SU-DHL-6 (cell line): ENCODE measurements at regions not wholly inside any gene's neighbourhood (a gene's known extent, or its start where the extent isn't known, plus 50 kb on each side); places are given as distances from the start of the nearest gene placed in this dataset.

Experiments
- H2AFZ ChIP-seq: fragments of 200-600 bp; sonication (generic); 2 replicates; pipeline ENCODE4 v1.6.1; 2014; ENCODE audit warnings: low read depth, mild to moderate bottlenecking, moderate library complexity, mixed read lengths, antibody characterized with exemption, low read length; ENCODE audit not compliant: severe bottlenecking
- H3F3A ChIP-seq: fragments of 200-600 bp; shearing (Covaris generic); 2 replicates; pipeline ENCODE4 v1.6.0; 2016; ENCODE audit warnings: antibody characterized with exemption, mild to moderate bottlenecking; ENCODE audit not compliant: insufficient read depth
- H3K27ac ChIP-seq: fragments of 200-600 bp; sonication (generic); 2 replicates; pipeline ENCODE4 v1.5.1; 2016; ENCODE audit warnings: low read depth, mild to moderate bottlenecking, low read length, moderate library complexity, mixed read lengths
- H3K27me3 ChIP-seq: fragments of 200-600 bp; sonication (generic), shearing (Covaris generic); 2 replicates; pipeline ENCODE4 v1.6.0; 2014; ENCODE audit warnings: mild to moderate bottlenecking, low read length
- H3K36me3 ChIP-seq: fragments of 200-600 bp; sonication (generic); 2 replicates; pipeline ENCODE4 v1.6.1; 2014; ENCODE audit warnings: mild to moderate bottlenecking, low read length, mixed read lengths
- H3K4me2 ChIP-seq: fragments of 300-600, 200-600 bp; shearing (Covaris generic), sonication (generic); 2 replicates; pipeline ENCODE4 v1.6.0; 2014; ENCODE audit warnings: low read length, low read depth, mild to moderate bottlenecking; ENCODE audit not compliant: poor library complexity, severe bottlenecking
- H3K4me3 ChIP-seq: fragments of 200-600 bp; sonication (generic); 2 replicates; pipeline ENCODE4 v1.5.1; 2014; ENCODE audit warnings: antibody characterized with exemption, low read length, mild to moderate bottlenecking, mixed read lengths; ENCODE audit not compliant: insufficient read depth, poor library complexity, severe bottlenecking
- H3K79me2 ChIP-seq: fragments of 200-600 bp; sonication (generic); 2 replicates; pipeline ENCODE4 v1.6.1; 2014; ENCODE audit warnings: mild to moderate bottlenecking, low read length, moderate library complexity; ENCODE audit not compliant: insufficient read depth
- H3K9ac ChIP-seq: fragments of 200-600 bp; sonication (generic); 2 replicates; pipeline ENCODE4 v1.7.0; 2014; ENCODE audit warnings: mild to moderate bottlenecking, low read length
- H3K9me2 ChIP-seq: fragments of 200-600 bp; sonication (generic); replicated peaks from 2 replicates; pipeline ENCODE4 v1.6.1; 2014; ENCODE audit warnings: low read length; ENCODE audit not compliant: insufficient read depth
- H3K9me3 ChIP-seq: fragments of 200-600 bp; sonication (generic); 2 replicates; pipeline ENCODE4 v1.6.1; 2014; ENCODE audit warnings: low read length, mixed read lengths; ENCODE audit not compliant: insufficient read depth
- H4K20me1 ChIP-seq: fragments of 200-600 bp; sonication (generic); 2 replicates; pipeline ENCODE4 v1.6.1; 2014; ENCODE audit warnings: low read depth, mild to moderate bottlenecking, antibody characterized with exemption, low read length, moderate library complexity, mixed read lengths
- EZH2phosphoT487 ChIP-seq: fragments of 200-600 bp; sonication (generic), shearing (Covaris generic); conservative IDR thresholded peaks from 2 replicates; pipeline ENCODE4 v1.6.1; 2018; ENCODE audit warnings: mild to moderate bottlenecking, antibody characterized with exemption, low read length, moderate library complexity, mixed read lengths
- TF ChIP-seq, protein P1 (sequence below): fragments of 200-600 bp; sonication (generic); IDR thresholded peaks from one replicate; pipeline ENCODE4 v1.5.1; 2017; ENCODE audit warnings: antibody characterized with exemption, mild to moderate bottlenecking, low read length, moderate library complexity; ENCODE audit not compliant: insufficient read depth, poor library complexity, severe bottlenecking

DNA sequence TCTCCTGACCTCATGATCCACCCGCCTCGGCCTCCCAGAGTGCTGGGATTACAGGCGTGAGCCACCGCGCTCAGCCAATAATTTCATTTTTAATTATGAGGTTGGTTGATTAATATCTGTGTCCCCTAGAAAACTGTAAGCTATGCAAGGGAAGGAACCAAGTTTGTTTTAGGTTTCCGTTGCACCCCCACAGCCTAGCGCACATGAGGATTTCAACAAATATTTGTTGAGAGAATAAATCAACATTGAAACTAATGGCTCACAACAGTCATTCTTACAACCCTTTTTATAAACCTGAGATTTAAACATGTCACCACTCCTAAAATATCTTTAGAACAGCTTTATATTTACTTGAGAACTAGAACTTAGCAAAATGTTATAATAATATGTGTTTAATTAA is 114.0 kb upstream of the CARMIL1 start:
- no peak for TF ChIP-seq EZH2phosphoT487
- TF ChIP-seq, protein P1, sequence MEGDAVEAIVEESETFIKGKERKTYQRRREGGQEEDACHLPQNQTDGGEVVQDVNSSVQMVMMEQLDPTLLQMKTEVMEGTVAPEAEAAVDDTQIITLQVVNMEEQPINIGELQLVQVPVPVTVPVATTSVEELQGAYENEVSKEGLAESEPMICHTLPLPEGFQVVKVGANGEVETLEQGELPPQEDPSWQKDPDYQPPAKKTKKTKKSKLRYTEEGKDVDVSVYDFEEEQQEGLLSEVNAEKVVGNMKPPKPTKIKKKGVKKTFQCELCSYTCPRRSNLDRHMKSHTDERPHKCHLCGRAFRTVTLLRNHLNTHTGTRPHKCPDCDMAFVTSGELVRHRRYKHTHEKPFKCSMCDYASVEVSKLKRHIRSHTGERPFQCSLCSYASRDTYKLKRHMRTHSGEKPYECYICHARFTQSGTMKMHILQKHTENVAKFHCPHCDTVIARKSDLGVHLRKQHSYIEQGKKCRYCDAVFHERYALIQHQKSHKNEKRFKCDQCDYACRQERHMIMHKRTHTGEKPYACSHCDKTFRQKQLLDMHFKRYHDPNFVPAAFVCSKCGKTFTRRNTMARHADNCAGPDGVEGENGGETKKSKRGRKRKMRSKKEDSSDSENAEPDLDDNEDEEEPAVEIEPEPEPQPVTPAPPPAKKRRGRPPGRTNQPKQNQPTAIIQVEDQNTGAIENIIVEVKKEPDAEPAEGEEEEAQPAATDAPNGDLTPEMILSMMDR = no peak
- H3K9me3 ChIP-seq = no peaks in the 10 kb centered on the region
- H3K9me2 ChIP-seq = no peaks in the 10 kb centered on the region
- no peak overlapping the region for H3K4me3 ChIP-seq
- no peaks in the 10 kb centered on the region for H3K36me3 ChIP-seq
- H3K27ac ChIP-seq = no peak overlapping the region
- H3K79me2 ChIP-seq = no peaks in the 10 kb centered on the region
- H2AFZ ChIP-seq = no peak overlapping the region
- no peak overlapping the region for H3K4me2 ChIP-seq
- no peaks in the 10 kb centered on the region for H3K27me3 ChIP-seq
- H3K9ac ChIP-seq = no peak overlapping the region
- no peaks in the 10 kb centered on the region for H3F3A ChIP-seq
- H4K20me1 ChIP-seq = no peaks in the 10 kb centered on the region

DNA sequence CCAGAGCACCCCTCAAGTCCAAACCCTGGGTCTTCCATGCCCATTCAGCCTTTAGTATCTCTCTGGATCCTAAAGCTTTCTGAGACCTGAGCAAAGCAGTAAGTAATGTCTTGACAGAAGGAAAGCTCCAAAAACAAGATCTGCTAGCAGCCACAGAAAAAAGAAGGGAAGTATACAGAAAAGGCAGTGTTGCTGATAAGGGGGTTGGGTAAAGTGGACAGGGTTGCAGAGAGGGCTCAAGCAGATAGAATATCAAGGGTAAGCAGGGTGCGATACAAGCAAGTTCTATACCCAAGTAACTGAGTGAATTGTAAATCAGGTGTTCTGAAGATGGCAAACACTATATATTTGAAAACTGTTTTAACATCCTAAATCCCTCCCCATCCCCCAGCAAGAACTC is 113.4 kb upstream of the CARMIL1 start:
- Histone ChIP-seq H3K36me3 (no peaks in the 10 kb centered on the region), H3F3A (no peaks in the 10 kb centered on the region), H3K4me3 (no peak overlapping the region), H3K9me3 (no peaks in the 10 kb centered on the region), H3K4me2 (no peak overlapping the region), H3K27me3 (no peaks in the 10 kb centered on the region), H3K9me2 (no peaks in the 10 kb centered on the region), H2AFZ (no peak overlapping the region), H4K20me1 (no peaks in the 10 kb centered on the region), H3K27ac (no peak overlapping the region), H3K9ac (no peak overlapping the region), H3K79me2 (no peaks in the 10 kb centered on the region)
- TF ChIP-seq, protein P1 = no peak
- no peak for TF ChIP-seq EZH2phosphoT487

DNA sequence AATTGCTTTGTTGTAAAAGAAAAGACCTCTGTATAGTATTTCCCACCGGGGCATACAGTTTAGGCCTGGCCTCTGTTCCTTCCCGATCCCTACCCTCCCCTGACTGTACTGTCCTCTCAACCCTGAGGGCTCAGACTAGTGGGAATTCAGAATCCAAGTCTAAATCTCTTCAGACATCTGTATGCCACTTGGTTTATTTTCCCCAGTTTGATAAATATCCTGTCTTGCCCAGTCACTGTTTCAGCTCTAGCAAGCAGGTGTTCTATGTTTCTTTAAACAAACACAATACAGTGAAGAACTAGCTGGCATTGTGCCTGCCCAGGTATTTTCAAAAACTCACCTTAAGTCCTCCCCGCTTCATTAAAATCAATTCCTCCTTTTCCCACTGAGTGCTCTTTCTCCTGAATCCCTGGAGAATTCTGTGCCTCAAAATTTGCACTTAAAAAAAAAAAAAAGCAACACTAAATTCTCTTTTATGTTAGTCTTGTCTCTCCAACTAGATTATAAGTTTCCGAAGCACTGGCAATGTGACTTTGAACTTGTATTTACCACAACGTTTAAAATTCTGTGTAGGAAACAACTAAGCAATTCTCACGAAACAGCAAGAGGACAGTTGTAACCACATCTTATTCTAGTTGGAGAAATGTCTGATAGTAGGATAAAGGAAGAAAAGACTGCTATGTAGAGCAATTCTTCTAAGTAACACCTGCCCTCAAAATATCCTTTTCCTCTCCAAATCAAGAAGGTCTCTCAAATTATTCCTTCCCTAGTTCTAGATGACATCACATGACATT is 112.0 kb upstream of the CARMIL1 start:
- no peaks in the 10 kb centered on the region for H3K79me2 ChIP-seq
- no peak overlapping the region for H3K4me2 ChIP-seq
- H2AFZ ChIP-seq = no peak overlapping the region
- no peak overlapping the region for H3K9ac ChIP-seq
- H3F3A ChIP-seq = no peaks in the 10 kb centered on the region
- H4K20me1 ChIP-seq = no peaks in the 10 kb centered on the region
- H3K4me3 ChIP-seq = no peak overlapping the region
- no peaks in the 10 kb centered on the region for H3K9me3 ChIP-seq
- H3K9me2 ChIP-seq = no peaks in the 10 kb centered on the region
- TF ChIP-seq, protein P1 = no peak
- no peak for TF ChIP-seq EZH2phosphoT487
- no peak overlapping the region for H3K27ac ChIP-seq
- H3K27me3 ChIP-seq = no peaks in the 10 kb centered on the region
- no peaks in the 10 kb centered on the region for H3K36me3 ChIP-seq
